AG20443 (cell line): ENCODE measurements at regions not wholly inside any gene's neighbourhood (a gene's known extent, or its start where the extent isn't known, plus 50 kb on each side); places are given as distances from the start of the nearest gene placed in this dataset.
"Not testable (repeated sequence)": the region's sequence is repeated elsewhere in the genome, so short reads cannot be mapped to it uniquely, and the experiment has no call there.

ENCODE experiments used
- DNase-seq: peaks from one replicate; pipeline ENCODE4 v3.0.0; 2012; ENCODE audit warnings: low spot score, mixed read lengths

DNA sequence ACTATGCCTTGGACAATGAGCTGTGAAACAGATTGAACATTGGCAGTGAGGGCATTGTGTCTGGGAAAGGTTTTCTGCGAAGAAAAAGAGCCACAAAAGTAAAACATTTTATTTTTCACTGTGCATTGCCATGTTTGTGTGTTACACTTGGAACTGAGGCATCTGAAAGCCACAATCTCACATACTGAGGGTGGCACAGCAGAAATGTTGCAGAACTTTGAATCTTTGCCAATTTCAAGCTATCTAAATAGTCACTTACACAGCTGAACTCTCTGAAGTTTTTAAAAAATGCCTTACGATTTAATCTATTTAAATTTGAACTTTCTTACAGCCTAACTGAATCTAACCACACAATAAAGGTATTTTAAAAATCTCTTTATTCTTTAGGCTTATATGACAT lies 154.1 kb upstream of the GRM7 start:
- DNase-seq = no peak

DNA sequence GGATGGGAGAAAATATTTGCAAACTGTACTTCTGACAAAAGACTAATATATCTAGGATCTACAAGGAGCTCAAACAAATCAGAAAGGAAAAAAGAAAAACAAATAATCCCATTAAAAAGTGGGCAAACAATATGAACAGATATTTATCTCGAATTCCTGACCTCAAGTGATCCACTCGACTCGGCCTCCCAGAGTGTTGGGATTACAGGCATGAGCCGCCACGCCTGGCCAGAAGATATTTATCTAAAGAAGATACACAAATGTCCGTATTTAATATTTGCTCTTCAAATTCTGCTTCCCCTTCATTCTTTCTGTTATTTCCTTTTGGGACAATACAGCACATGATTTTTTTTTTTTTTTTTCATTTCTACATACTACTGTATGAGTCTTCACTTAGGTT lies 151.7 kb upstream of the GRM7 start:
- no peak for DNase-seq

DNA sequence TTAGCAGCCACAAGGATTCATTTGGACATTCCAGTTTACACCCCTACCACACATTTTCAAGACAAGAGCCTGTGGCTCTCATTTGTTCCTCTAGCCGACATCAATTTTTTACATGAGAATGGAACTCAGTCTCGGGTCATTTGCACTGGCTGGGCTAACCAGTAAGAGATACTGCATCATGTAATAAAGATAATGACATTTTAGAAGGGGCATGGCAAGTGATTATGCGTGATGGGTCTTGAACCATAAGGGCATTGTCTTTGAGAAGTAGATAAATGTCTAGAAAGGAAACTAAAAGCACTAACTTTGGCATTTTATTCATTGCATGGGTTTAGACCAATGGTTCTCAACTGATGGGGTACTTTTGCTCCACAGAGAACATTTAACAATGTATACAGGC lies 146.0 kb upstream of the GRM7 start:
- no peak for DNase-seq

DNA sequence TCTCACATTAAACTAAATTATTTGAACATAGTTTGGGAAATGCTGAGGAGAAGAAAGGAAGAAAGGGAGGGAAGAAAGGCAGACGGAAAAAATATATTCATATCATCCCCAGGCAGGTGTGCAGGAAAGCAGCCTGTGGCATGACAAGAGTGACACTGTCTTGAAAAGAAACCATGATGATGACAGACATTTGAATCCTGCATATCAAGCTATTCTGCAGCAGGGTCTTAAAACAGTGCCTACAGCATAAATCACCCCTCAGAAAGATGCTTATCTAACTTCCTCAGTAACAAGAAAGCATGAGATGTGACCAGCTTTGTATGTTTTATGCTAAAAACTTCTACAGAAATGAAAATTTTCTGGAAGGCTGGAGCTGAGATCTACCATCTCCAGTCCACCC lies 144.5 kb upstream of the GRM7 start:
- no peak for DNase-seq

DNA sequence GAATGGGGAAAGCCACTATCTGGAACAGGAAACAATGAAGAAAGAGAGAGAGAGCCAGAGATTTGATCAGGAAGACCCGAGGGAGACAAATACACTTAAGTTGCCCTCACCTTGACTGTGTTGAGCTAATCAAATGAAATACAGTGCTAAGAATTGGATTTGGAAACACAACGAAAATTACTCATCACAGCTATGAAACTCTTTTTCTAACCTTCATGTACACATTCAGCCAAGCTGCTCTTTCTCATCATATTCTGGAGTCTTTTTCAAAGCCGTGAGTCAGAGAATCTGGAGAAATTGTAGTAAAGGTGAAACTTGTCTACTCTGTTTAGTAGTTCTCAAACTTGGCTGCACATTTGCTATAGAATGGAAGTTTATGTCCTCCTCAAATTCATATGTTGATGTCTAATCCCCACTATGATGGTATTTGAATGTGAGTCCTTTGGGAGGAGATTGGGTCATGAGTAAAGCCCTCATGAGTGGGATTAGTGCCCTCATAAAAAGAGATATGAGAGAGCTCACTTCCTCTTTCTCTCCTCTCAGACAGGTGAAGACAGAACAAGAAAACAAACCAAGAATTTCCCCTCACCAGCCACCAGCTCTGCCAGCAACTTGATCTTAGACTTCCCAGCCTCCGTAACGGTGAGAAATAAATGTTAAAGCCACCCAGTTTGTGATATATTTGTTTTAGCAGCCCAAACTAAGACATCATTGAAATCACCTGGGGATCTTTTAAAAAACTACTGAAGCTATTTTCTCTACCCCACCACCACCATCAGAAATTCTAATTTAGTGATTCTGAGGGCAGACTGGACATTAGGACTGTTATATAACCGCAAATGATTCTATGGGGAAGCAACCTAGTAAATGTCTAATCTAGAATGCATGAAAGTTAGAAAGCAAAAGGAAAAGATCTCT lies 143.6 kb upstream of the GRM7 start:
- DNase-seq = no peak

DNA sequence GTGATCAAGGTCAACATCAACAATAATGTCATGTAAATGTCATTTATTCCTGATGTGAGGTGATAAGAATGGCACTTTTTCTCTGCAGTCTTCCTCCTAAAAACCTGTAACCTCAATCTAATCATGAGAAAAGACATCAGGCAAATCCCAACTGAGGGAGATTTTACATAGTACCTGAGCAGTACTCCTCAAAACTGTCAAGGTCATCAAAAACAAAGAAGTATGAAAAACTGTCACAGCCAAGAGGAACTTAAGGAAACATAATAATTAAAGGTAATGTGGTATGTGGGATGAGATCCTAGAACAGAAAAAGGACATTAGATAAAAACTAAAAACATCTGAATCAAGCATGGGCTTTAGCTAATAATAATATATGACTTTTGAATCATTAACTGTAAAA lies 140.9 kb upstream of the GRM7 start:
- DNase-seq = no peak

DNA sequence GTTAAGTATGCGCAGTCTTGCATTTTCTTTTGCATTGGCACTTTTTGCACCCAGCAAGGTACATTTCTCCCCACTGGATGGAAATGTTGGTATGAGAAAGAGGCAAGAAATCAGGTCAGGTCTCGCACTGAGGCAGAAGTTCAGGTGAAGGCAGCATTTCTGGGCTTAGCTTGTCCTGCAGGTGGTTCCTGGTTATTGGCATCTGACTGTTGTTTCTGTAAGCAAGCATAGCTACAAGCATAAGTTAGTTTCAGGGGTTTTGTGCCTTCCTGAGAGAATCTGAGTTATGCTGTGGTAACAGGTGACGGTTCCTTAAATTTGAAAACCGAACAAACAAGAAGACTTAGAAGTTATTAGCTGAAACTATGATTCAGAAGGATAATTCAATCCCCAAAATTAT lies 139.4 kb upstream of the GRM7 start:
- no peak for DNase-seq

DNA sequence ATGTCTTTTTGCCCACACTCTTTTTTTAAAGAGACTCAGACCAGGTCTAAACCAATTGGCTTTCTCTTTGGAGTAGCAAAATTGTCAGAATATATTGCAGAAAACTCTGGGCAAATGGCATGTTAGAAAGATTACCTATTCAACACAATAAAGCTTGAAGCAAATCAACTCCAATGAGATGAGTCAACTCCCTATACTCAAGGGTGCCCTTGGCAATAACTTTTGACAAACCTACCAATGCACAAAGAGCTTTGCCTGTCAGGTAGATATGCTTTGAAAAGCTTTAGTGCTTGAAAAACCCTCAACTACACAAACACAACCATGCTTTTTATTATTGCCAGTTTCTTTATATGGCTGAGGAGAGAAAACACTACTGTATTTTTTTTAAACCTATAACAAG lies 137.7 kb upstream of the GRM7 start:
- DNase-seq = no peak

DNA sequence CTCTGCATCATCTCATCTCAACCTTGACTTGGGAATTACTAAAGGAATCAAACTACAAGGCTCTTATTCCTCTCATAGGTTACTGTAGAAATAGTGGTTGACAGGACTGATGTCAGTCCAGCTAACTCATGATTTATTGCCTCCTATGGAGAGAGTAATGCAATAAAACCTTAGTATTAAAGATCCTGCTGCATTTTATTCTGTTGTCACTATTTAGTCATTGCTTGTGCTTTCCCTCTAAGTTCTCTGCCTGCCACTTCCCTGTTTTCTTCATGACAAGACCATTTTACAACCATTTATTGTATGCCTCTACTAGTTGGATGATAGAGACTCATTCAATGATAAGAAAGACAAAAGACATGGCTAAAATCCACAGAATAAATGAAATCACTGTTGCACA lies 134.1 kb upstream of the GRM7 start:
- no peak for DNase-seq

DNA sequence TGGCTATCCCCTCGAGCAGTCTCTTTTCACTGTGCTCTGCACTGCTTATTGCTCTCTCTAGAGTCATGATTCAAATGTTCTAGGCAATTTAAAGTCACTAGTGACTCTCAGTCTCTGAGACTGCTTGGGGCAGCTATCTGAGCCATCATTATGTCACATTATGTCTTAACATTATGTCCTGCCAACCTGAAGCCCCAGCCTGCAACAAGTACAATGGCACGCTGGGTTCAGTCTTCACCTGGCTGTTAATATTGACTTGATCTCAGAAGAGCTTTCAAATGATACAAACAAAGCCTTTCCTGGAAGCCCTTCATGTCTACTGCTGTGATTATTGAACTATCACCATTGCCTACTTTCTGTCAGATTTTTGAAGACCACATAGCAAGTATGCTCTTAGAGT lies 128.1 kb upstream of the GRM7 start:
- DNase-seq = no peak

DNA sequence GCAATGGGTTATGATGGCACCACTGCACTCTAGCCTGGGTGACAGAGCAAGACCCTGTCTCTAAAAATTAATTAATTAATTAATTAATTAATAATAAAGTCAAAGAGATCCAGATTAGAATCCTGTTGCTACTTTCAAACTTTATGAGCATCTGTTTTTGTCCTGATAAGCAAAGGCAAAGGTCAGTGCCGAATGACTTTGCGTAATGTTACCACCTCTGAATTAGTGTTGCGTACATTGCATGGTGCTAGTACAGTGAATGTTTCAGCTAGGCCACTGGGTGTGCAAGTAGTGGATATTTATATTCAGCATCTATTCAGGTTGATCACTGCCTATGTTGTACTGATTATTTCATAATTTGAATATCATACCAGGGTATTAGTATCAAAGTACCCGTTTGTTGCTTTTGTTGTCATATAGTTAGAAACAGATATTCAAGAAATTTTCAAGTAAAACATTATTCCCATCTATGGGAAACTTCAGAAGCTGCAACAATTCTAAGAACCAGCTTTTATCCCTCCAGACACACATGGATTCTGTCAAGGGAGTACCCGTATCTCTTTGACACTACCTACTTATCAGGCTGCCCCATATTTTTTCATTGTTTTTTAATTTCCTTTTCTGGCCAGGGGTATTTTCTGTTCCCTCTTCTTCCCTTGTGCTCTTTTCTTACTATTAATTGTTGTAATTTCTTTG lies 127.1 kb upstream of the GRM7 start:
- DNase-seq = no peak

DNA sequence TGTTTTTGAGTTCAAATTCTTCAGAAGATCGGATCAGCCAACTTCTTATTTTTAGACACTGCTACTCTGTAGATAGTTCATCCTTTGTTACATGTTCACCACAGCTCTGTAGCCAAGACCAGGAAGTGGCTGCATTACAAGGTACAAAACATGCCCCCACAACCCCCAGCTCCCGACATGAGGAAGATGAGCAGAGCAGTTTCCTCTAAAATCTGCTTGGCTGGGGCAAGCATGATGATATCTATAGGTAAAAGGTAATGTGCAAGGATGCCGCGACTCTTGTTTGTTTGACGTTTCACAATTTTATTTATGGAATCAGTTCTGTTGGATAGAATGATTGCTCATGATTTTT lies 126.5 kb upstream of the GRM7 start:
- no peak for DNase-seq

DNA sequence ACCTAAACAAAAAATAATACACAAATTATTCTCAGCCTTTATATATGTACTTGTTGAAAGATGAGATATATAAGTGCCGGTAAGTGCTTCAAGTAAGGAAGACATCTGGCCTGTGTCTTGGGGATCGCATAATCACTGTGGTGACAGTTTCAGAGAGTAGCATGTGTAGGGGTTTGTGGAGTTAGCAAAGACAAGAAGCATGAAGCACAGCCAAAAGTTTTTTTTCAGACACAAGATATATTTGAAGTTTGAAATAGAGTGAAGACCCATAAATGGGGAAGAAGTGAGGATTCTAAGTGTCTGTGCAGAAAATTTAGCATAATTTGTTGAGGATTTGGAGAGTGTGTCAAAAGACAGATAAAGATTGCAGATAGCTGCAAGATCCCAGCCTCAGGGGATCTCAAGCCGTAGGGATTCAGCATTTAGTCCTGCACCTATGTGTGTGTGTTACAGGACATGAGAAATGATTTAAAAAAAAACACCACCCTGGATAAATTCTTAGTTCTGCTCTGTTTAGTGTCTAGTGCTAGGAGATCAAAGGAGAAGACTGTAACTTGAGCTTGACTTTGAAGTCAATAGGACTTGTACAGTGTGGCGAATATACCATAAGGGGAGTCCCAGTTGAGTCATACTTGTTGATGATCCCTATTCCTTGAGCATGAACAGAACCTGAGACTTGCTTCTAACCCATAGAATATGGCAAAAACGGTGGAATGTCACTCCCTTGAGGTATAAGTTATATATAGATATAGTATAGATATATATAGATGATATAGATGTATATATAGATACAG lies 123.9 kb upstream of the GRM7 start:
- no peak for DNase-seq

DNA sequence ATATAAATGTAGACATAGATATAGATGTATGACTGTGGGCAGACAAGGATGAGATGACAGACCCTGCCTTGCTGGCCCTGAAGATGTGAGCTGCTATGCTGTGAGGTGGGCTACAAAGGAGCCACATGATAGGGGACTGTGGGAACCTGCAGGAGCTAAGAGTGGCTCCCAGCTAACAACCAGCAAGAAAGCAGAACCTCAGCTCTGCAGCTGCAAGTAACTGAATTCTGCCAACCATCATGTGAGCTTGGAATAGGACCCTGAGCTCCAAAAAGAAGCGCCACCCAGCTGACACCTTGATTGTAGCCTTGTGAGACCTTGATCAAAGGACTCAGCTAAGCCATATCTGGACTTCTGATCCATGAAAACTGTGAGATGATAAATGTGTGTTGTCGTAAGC lies 123.3 kb upstream of the GRM7 start:
- DNase-seq = no peak

DNA sequence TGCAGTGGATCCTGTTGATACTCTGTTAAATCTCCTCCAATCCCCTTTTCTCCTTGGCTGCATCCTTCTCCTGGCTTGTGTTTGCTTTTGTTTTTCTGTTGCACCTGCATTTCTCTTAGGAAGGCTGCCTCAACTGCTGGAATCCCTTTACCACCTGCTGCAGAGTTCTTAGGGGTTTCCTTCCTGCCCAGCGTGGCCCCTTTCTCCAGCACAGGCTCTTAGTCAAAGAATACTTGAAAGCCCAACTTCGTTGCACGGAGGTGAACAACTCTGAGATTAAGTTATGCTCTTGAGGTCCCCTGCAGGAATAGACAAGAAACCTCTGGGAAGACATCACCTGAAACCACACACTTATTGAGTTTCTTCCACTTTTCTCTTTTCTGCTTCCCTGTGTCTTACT lies 121.6 kb upstream of the GRM7 start:
- no peak for DNase-seq

DNA sequence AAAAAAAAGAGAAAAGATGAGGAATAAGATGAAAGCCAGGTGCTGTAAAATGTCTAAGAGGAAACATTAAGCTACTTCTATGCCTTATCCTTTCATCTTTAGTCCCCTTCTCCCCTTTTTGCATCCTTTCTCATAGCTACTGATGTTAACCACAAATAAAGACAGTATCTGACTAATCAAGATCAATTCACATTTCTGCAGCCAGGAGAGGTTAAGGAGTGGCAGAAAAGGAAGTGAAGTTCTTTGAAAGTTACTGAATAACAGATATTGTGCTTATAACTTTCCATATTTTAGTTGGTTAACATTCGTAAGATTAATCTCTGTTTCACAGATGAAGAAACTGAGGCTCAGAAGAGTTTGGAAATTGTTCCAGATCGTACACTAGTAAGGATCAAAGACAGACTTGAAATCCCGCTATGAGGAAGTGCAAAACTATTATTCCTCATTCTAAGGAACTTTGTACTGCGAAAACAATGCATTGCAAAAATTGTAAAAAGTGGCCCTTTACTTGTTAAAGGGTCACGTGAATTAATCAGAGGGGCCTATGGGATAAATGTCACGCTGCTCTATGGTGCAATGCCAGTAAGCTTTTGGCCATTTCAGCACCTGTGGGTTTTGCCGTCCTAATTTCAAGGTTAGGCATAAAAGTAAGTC lies 117.7 kb upstream of the GRM7 start:
- no peak for DNase-seq

DNA sequence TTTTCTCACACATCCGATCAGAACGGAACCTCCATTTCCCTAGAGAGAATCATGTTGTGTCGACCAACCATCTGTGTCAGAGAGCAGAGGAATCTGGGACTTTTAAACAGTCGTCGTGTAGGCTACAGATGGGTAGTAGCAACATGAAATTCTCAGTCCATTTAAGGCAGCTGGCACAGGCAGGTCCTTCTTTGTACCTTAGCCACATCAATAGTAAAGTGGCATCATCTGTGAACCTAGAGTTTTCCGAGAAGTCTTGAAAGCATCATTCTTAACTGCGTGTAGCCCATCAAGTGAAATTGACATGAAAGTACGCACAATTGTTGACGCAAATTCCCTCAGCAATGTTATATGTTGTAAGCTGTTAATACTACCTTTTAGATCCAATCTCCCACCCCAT lies 114.5 kb upstream of the GRM7 start:
- no peak for DNase-seq

DNA sequence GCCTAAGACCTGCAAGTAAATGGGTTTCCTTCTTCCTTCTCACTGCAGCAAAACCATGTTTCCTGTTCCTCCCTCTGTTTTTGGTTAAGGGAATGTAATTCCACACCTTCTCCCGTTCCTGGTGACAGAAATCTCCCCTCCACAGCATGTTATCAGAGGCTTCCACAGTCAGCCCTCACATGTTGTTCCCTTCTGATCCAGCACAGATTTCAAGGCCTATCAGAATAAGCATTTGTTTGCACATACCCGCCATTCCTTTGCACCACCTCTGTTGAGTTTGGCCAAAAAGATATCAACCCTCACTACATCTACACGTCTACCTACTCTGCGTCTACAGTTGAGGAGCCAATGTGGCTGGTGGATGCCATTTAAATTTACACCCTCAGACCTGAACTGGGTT lies 113.9 kb upstream of the GRM7 start:
- DNase-seq = no peak

DNA sequence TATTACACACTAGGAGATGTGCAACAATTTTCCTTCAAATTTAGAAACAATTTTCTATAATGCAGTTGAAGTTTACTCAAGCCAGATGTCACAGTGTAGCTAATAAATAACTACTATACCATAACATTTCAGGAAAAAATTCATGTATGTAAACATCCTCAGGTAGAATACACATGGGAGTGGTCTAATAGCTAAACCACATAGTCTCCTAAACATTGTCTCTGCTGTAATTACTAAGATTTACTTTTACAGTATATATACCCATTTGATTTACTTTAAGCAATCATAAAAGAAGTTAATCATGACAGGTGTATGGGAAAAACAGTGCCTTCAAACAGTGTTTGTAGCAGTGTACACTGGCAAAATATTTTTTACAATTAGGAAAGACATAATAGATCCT lies 110.1 kb upstream of the GRM7 start:
- DNase-seq = no peak

DNA sequence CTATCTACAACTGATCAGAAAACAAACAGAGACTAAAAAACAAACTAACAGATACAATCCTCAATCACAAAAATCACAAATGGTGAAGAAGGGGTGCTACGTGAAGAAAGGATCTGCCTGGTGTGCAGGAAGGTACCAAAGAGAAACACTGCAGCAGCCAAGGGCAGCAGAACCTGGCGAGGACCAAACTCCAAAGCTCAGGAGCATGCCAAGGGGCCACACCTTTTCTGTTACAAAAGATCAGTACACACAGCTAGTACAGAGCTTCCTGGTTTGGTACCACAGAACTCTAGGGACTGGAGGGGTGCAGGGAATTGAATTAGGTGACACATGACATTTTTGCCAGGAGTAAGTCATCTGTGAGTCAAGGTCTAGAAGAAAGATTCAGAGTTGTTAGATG lies 107.4 kb upstream of the GRM7 start:
- DNase-seq = no peak

DNA sequence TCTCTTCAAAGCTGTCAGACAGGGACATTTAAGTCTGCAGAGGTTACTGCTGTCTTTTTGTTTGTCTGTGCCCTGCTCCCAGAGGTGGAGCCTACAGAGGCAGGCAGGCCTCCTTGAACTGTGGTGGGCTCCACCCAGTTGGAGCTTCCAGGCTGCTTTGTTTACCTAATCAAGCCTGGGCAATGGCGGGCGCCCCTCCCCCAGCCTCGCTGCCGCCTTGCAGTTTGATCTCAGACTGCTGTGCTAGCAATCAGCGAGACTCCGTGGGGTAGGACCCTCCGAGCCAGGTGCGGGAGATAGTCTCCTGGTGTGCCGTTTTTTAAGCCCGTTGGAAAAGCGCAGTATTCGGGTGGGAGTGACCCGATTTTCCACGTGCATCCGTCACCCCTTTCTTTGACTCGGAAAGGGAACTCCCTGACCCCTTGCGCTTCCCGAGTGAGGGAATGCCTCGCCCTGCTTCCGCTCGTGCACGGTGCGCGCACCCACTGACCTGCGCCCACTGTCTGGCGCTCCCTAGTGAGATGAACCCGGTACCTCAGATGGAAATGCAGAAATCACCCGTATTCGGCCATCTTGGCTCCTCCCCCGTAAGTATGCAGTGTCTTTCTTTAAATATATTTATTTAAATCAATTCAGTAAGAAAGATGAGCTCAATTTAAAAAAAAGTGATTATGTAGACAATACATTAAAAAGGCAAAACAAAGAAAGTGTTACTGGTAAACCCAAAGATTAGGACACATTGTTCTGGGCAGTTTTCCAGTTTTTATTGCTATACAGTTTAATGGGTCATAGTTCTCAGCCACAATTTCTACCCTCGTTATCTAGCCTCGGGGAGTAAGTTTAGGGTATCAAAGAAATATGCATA lies 91.2 kb upstream of the GRM7 start:
- DNase-seq = not testable (repeated sequence)

DNA sequence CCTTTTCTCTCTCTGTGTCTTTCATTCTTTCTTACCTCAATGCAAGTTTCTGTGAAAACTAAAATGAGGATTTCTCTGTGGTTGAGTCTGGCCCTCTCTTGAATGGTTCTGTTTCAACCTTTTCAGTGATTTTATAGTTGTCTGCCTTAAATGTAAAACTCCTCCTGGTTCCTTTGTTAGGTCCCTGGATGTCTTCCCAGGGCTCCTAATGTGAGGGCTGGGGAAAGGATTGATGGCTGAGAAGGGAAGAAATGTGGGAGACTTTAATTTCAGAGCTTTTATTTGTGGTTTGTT lies 90.6 kb upstream of the GRM7 start:
- DNase-seq = no peak
